Adrenal gland (tissue), 9 donors: ENCODE measurements at regions not wholly inside any gene's neighbourhood (a gene's known extent, or its start where the extent isn't known, plus 50 kb on each side); places are given as distances from the start of the nearest gene placed in this dataset.

Experiments
- DNase-seq, 7 donors: peaks; one replicate each; pipeline ENCODE4 v3.0.0-alpha.2; 2019 to 2020
- H3K27ac ChIP-seq, 5 donors: fragments of 200-600 bp; sonication (generic) in 4 of 5; 1 replicate in 3 of 5; 2 replicates in 2 of 5; pipeline versions ENCODE4 v1.5.1 to v1.8.0; 2016 to 2020; ENCODE audit warnings: mild to moderate bottlenecking in 1 of 5
- H3K27me3 ChIP-seq: fragments of 200-600 bp; 2 replicates; pipeline ENCODE4 v1.8.0; 2021
- H3K36me3 ChIP-seq, 2 donors: fragments of 200-600 bp; replicated peaks in 1 of 2; 1 replicate in 1 of 2; 2 replicates in 1 of 2; pipeline versions ENCODE4 v1.5.1 to v1.8.0; 2018 to 2022
- H3K4me1 ChIP-seq, 2 donors: fragments of 200-600 bp; replicated peaks in 1 of 2; 1 replicate in 1 of 2; 2 replicates in 1 of 2; pipeline versions ENCODE4 v1.5.1 to v1.8.0; 2018 to 2021
- H3K4me3 ChIP-seq, 4 donors: fragments of 200-600 bp; sonication (generic) in 3 of 4; one replicate each; pipeline ENCODE4 v1.5.1; 2016 to 2018
- H3K9me3 ChIP-seq, 3 donors: fragments of 200-600 bp; sonication (generic) in 1 of 3; replicated peaks in 1 of 3; 1 replicate in 2 of 3; 2 replicates in 1 of 3; pipeline versions ENCODE4 v1.5.1 to v1.8.0; 2016 to 2021
- CTCF ChIP-seq, 6 experiments: fragments of 450-650 bp in 4 of 6; fragments of 200-600 bp in 2 of 6; sonication (generic) in 1 of 6; IDR thresholded peaks; 1 replicate in 5 of 6; 2 replicates in 1 of 6; pipeline versions ENCODE4 v1.5.1 to v1.8.0; 2016 to 2021; ENCODE audit warnings: antibody characterized with exemption in 6 of 6, mild to moderate bottlenecking in 2 of 6, moderate library complexity in 1 of 6
- POLR2A ChIP-seq, 2 donors: fragments of 450-650 bp; IDR thresholded peaks; one replicate each; pipeline ENCODE4 v1.6.1; 2017; ENCODE audit warnings: antibody characterized with exemption in 2 of 2, mild to moderate bottlenecking in 2 of 2, moderate library complexity in 1 of 2
- WGBS, 4 donors: extraction: QIAGEN DNeasy Blood & Tissue Kit in 2 of 4; methylation state at CpG; one replicate each; pipeline versions ENCODE4 v1.1.5 to v1.1.7; 2013 to 2017; 5-methylcytosine and 5-hydroxymethylcytosine counted together
- intact Hi-C, 2 donors: fragments of 100-400 bp; cut with DNase I; formaldehyde crosslinking; loops; one replicate each; pipeline versions ENCODE4 v1.14.1 to v1.15.0; 2022 to 2023
- donor health status: healthy with polysubstance abuse.
- donor health status: Bipolar disorder and iron deficiency.
- donor health status: DM: yes; HTN: yes; CAD: no.
- donor health status: DM: no; HTN: no; CAD: no.
- donor health status: DM: no; HTN: no; CAD: no.

- no peak for DNase-seq
These were observed 250.9 kb upstream of the SEMA6A start for GRCh38 chr5:116825486-116825885.

GRCh38 chr5:116824751-116825438 lies 250.3 kb upstream of the SEMA6A start:
- H3K4me3 ChIP-seq, result no peak overlapping the region
- H3K4me1 ChIP-seq, result no peaks in the 10 kb centered on the region
- TF ChIP-seq POLR2A (IDR thresholded peaks at IDR 0.05), result no peak
- no peak for TF ChIP-seq CTCF (IDR thresholded peaks at IDR 0.05)
- intact Hi-C loops, result no loop called here
- DNase-seq, result no peak
- H3K36me3 ChIP-seq, result no peaks in the 10 kb centered on the region
- H3K27ac ChIP-seq, result no peak overlapping the region
- WGBS, 4 donors, result 67 to 96% (median 88%) methylated on average over 3 of the region's 3 CpGs
- no peaks in the 10 kb centered on the region for H3K27me3 ChIP-seq
- H3K9me3 ChIP-seq, result no peaks in the 10 kb centered on the region

More at GRCh38 chr5:116825486-116825885, 250.9 kb upstream of the SEMA6A start:
- Histone ChIP-seq H3K4me3 (no peak overlapping the region), H3K27me3 (no peaks in the 10 kb centered on the region), H3K36me3 (no peaks in the 10 kb centered on the region), H3K9me3 (no peaks in the 10 kb centered on the region), H3K4me1 (no peaks in the 10 kb centered on the region), H3K27ac (no peak overlapping the region)
- intact Hi-C loops, result no loop called here
- 71 to 88% (median 81%) methylated on average over 1 of the region's 1 CpG for WGBS, 4 donors
- no peak for TF ChIP-seq POLR2A (IDR thresholded peaks at IDR 0.05)
- no peak for TF ChIP-seq CTCF (IDR thresholded peaks at IDR 0.05)

- no peak for DNase-seq
- no peak overlapping the region for H3K27ac ChIP-seq
- no peak overlapping the region for H3K4me3 ChIP-seq
- no peaks in the 10 kb centered on the region for H3K9me3 ChIP-seq
- TF ChIP-seq CTCF (IDR thresholded peaks at IDR 0.05), result no peak
- TF ChIP-seq POLR2A (IDR thresholded peaks at IDR 0.05), result no peak
- intact Hi-C loops, result no loop called here
- no peaks in the 10 kb centered on the region for H3K4me1 ChIP-seq
- no peaks in the 10 kb centered on the region for H3K27me3 ChIP-seq
- 85 to 89% (median 86%) methylated on average over 10 of the region's 10 CpGs for WGBS, 4 donors
- no peaks in the 10 kb centered on the region for H3K36me3 ChIP-seq
These were observed 240.2 kb upstream of the SEMA6A start for GRCh38 chr5:116814626-116815385.

- no peak for TF ChIP-seq POLR2A (IDR thresholded peaks at IDR 0.05)
- Histone ChIP-seq H3K36me3 (no peaks in the 10 kb centered on the region), H3K4me1 (no peaks in the 10 kb centered on the region), H3K9me3 (no peaks in the 10 kb centered on the region), H3K4me3 (no peak overlapping the region), H3K27me3 (no peaks in the 10 kb centered on the region), H3K27ac (no peak overlapping the region)
- no peak for DNase-seq
- 42 to 89% (median 66%) methylated on average over 2 of the region's 2 CpGs for WGBS, 4 donors
- intact Hi-C loops, result no loop called here
These were observed 239.3 kb upstream of the SEMA6A start for GRCh38 chr5:116813906-116814305.
